H9 (cell line): ENCODE measurements at regions not wholly inside any gene's neighbourhood (a gene's known extent, or its start where the extent isn't known, plus 50 kb on each side); places are given as distances from the start of the nearest gene placed in this dataset.

Source experiments
- DNase-seq: peaks from one replicate; pipeline ENCODE4 v3.0.0-alpha.2; 2017
- H2AFZ ChIP-seq: one replicate; pipeline ENCODE4 v1.6.1; 2013; ENCODE audit warnings: mild to moderate bottlenecking, low read length, control low read depth, moderate library complexity
- H2AK5ac ChIP-seq: 2 replicates; pipeline ENCODE4 v1.6.1; 2013; ENCODE audit warnings: low read length, control low read depth, mixed read lengths; ENCODE audit not compliant: insufficient read length
- H2BK120ac ChIP-seq: one replicate; pipeline ENCODE4 v1.6.1; 2013; ENCODE audit warnings: low read depth, mild to moderate bottlenecking, low read length, control low read depth, inconsistent platforms; ENCODE audit not compliant: poor library complexity, severe bottlenecking
- H2BK12ac ChIP-seq: 2 replicates; pipeline ENCODE4 v1.6.1; 2013; ENCODE audit warnings: low read length, control low read depth, mixed read lengths, low read depth; ENCODE audit not compliant: insufficient read length
- H2BK15ac ChIP-seq: 2 replicates; pipeline ENCODE4 v1.6.1; 2013; ENCODE audit warnings: low read depth, low read length, control low read depth
- H2BK20ac ChIP-seq: one replicate; pipeline ENCODE4 v1.6.1; 2013; ENCODE audit warnings: low read depth, mild to moderate bottlenecking, low read length, control low read depth, inconsistent platforms; ENCODE audit not compliant: poor library complexity, severe bottlenecking
- H2BK5ac ChIP-seq: 2 replicates; pipeline ENCODE4 v1.6.1; 2013; ENCODE audit warnings: low read length, control low read depth, mixed read lengths; ENCODE audit not compliant: insufficient read length
- H3K14ac ChIP-seq: 2 replicates; pipeline ENCODE4 v1.6.1; 2013; ENCODE audit warnings: low read length, control low read depth; ENCODE audit not compliant: insufficient read depth
- H3K18ac ChIP-seq: 2 replicates; pipeline ENCODE4 v1.6.1; 2013; ENCODE audit warnings: low read depth, mild to moderate bottlenecking, mixed read lengths, low read length, control low read depth; ENCODE audit not compliant: insufficient read length
- H3K23ac ChIP-seq: 2 replicates; pipeline ENCODE4 v1.6.1; 2013; ENCODE audit warnings: low read length, control low read depth, mixed read lengths, low read depth; ENCODE audit not compliant: insufficient read length
- H3K23me2 ChIP-seq: 2 replicates; pipeline ENCODE4 v1.6.1; 2013; ENCODE audit warnings: low read depth, mild to moderate bottlenecking, mixed read lengths, low read length, control low read depth; ENCODE audit not compliant: insufficient read length, poor library complexity, severe bottlenecking
- H3K27ac ChIP-seq: 2 replicates; pipeline ENCODE4 v1.5.1; 2013; ENCODE audit warnings: low read length, control low read depth, mixed read lengths, low read depth; ENCODE audit not compliant: insufficient read length
- H3K27me3 ChIP-seq: 2 replicates; pipeline ENCODE4 v1.6.1; 2013; ENCODE audit warnings: low read length, control low read depth, inconsistent platforms; ENCODE audit not compliant: insufficient read depth
- H3K4ac ChIP-seq: 2 replicates; pipeline ENCODE4 v1.6.1; 2013; ENCODE audit warnings: low read depth, mild to moderate bottlenecking, control low read depth, inconsistent platforms, low read length, moderate library complexity
- H3K4me1 ChIP-seq: 2 replicates; pipeline ENCODE4 v1.6.1; 2013; ENCODE audit warnings: low read length, control low read depth, inconsistent platforms; ENCODE audit not compliant: insufficient read depth
- H3K4me2 ChIP-seq: 2 replicates; pipeline ENCODE4 v1.6.1; 2013; ENCODE audit warnings: low read length, control low read depth, mixed read lengths; ENCODE audit not compliant: insufficient read length, insufficient read depth
- H3K56ac ChIP-seq: 2 replicates; pipeline ENCODE4 v1.6.1; 2013; ENCODE audit warnings: low read depth, mild to moderate bottlenecking, mixed read lengths, low read length, control low read depth; ENCODE audit not compliant: insufficient read length
- H3K79me1 ChIP-seq: 2 replicates; pipeline ENCODE4 v1.6.1; 2013; ENCODE audit warnings: low read depth, mild to moderate bottlenecking, moderate library complexity, low read length, control low read depth, inconsistent platforms; ENCODE audit not compliant: insufficient read depth, poor library complexity, severe bottlenecking
- H3K79me2 ChIP-seq: 2 replicates; pipeline ENCODE4 v1.6.1; 2013; ENCODE audit warnings: low read length, control low read depth, inconsistent platforms; ENCODE audit not compliant: insufficient read depth
- H3K9ac ChIP-seq: 2 replicates; pipeline ENCODE4 v1.6.1; 2013; ENCODE audit warnings: low read length, control low read depth, mixed read lengths; ENCODE audit not compliant: insufficient read length; ENCODE audit errors: extremely low read depth
- H3K9me3 ChIP-seq: one replicate; pipeline ENCODE4 v1.6.1; 2013; ENCODE audit warnings: low read depth, low read length, inconsistent platforms; ENCODE audit not compliant: control insufficient read depth
- H3T11ph ChIP-seq: one replicate; pipeline ENCODE4 v1.6.1; 2013; ENCODE audit warnings: mild to moderate bottlenecking, low read length, control low read depth, inconsistent platforms
- H4K20me1 ChIP-seq: one replicate; pipeline ENCODE4 v1.6.1; 2013; ENCODE audit not compliant: control insufficient read depth, insufficient read length, insufficient read depth
- H4K5ac ChIP-seq: 2 replicates; pipeline ENCODE4 v1.6.1; 2013; ENCODE audit warnings: low read depth, mild to moderate bottlenecking, mixed read lengths, low read length, control low read depth; ENCODE audit not compliant: insufficient read length
- H4K8ac ChIP-seq: replicated peaks from 2 replicates; pipeline ENCODE4 v1.6.1; 2013; ENCODE audit warnings: low read length, control low read depth, mixed read lengths, low read depth; ENCODE audit not compliant: insufficient read length
- H4K91ac ChIP-seq: 2 replicates; pipeline ENCODE4 v1.6.1; 2013; ENCODE audit warnings: low read depth, mild to moderate bottlenecking, moderate library complexity, mixed read lengths, low read length, control low read depth; ENCODE audit not compliant: insufficient read length
- H3K27ac Mint-ChIP-seq, 3 experiments: 2 replicates in 2 of 3; 3 replicates in 1 of 3; pipeline ENCODE4 v1.8.0; 2020 to 2021; ENCODE audit warnings: mixed read lengths in 3 of 3, mild to moderate bottlenecking in 1 of 3, moderate library complexity in 1 of 3
- H3K27me3 Mint-ChIP-seq: 2 replicates; pipeline ENCODE4 v1.8.0; 2021; ENCODE audit warnings: low read depth, mild to moderate bottlenecking, moderate library complexity, mixed read lengths
- H3K36me3 Mint-ChIP-seq, 3 experiments: 2 replicates in 2 of 3; 3 replicates in 1 of 3; pipeline ENCODE4 v1.8.0; 2020 to 2021; ENCODE audit warnings: low read depth in 3 of 3, mixed read lengths in 3 of 3; ENCODE audit not compliant: insufficient read depth in 1 of 3
- H3K4me1 Mint-ChIP-seq, 2 experiments: 2 replicates each; pipeline ENCODE4 v1.8.0; 2020; ENCODE audit warnings: mixed read lengths in 2 of 2
- H3K4me3 Mint-ChIP-seq, 2 experiments: 2 replicates in 1 of 2; 3 replicates in 1 of 2; pipeline ENCODE4 v1.8.0; 2020 to 2021; ENCODE audit warnings: mild to moderate bottlenecking in 2 of 2, mixed read lengths in 2 of 2, moderate library complexity in 1 of 2
- H3K9me3 Mint-ChIP-seq, 2 experiments: 2 replicates in 1 of 2; 3 replicates in 1 of 2; pipeline ENCODE4 v1.8.0; 2020; ENCODE audit warnings: mild to moderate bottlenecking in 2 of 2, mixed read lengths in 2 of 2, moderate library complexity in 1 of 2
- WGBS: extraction: QIAGEN DNeasy Blood & Tissue Kit; methylation state at CpG from one replicate; pipeline ENCODE4 v1.1.7; 2013; ENCODE audit warnings: missing lambda C conversion rate, low lambda C conversion rate, mixed read lengths; ENCODE audit not compliant: insufficient read length; ENCODE audit errors: extremely low coverage; 5-methylcytosine and 5-hydroxymethylcytosine counted together
- TF ChIP-seq, protein P1 (sequence below): fragments of 200-600 bp; sonication (generic); conservative IDR thresholded peaks from 3 replicates; pipeline ENCODE4 v1.8.0; 2021; ENCODE audit warnings: antibody characterized with exemption, mild to moderate bottlenecking

DNA sequence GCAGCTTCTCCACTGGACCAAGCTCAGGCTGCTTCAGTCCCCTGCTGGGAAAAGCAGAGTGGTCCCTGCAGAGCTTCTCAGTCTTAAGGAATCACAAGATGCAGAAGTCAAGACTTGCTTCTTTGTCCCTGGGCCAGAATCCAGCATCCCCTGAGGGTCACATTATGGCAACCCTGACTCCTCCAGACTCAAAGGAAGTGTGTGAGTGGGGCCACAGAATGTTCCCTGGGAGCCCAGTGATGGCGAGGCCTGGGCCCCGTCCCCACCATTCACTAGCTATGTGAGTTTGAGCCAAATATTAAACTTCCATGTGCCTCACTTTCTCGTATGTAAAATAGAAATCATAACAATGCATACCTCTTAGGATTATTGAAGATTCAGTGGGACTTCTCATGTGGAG is 122.2 kb upstream of the NCAM1 start:
- H2BK15ac ChIP-seq: no peak overlapping the region
- H3T11ph ChIP-seq: no peak overlapping the region
- DNase-seq: no peak
- H3K79me2 ChIP-seq: no peaks in the 10 kb centered on the region
- H3K4me1 Mint-ChIP-seq: peaks cover 4 to 13% of the 10 kb centered on the region in 2 experiments; a peak in 2 of 4 replicates
- H3K27ac ChIP-seq: no peak overlapping the region
- H3K14ac ChIP-seq: no peak overlapping the region
- no CpG with 5 or more reads among the region's 3 CpGs for WGBS
- no peaks in the 10 kb centered on the region for H3K4me1 ChIP-seq
- H3K27ac Mint-ChIP-seq: no peak overlapping the region
- H3K9me3 Mint-ChIP-seq: no peaks in the 10 kb centered on the region
- H2BK20ac ChIP-seq: no peak overlapping the region
- no peak overlapping the region for H3K4me3 Mint-ChIP-seq
- TF ChIP-seq, protein P1, sequence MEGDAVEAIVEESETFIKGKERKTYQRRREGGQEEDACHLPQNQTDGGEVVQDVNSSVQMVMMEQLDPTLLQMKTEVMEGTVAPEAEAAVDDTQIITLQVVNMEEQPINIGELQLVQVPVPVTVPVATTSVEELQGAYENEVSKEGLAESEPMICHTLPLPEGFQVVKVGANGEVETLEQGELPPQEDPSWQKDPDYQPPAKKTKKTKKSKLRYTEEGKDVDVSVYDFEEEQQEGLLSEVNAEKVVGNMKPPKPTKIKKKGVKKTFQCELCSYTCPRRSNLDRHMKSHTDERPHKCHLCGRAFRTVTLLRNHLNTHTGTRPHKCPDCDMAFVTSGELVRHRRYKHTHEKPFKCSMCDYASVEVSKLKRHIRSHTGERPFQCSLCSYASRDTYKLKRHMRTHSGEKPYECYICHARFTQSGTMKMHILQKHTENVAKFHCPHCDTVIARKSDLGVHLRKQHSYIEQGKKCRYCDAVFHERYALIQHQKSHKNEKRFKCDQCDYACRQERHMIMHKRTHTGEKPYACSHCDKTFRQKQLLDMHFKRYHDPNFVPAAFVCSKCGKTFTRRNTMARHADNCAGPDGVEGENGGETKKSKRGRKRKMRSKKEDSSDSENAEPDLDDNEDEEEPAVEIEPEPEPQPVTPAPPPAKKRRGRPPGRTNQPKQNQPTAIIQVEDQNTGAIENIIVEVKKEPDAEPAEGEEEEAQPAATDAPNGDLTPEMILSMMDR: no peak
- no peak overlapping the region for H3K4ac ChIP-seq
- no peak overlapping the region for H2AK5ac ChIP-seq
- no peaks in the 10 kb centered on the region for H3K9me3 ChIP-seq
- no peaks in the 10 kb centered on the region for H3K36me3 Mint-ChIP-seq
- H3K79me1 ChIP-seq: no peaks in the 10 kb centered on the region
- no peak overlapping the region for H3K4me2 ChIP-seq
- no peak overlapping the region for H2AFZ ChIP-seq
- H3K9ac ChIP-seq: no peak overlapping the region
- no peak overlapping the region for H3K18ac ChIP-seq
- no peaks in the 10 kb centered on the region for H3K23me2 ChIP-seq
- no peaks in the 10 kb centered on the region for H3K27me3 ChIP-seq
- no peak overlapping the region for H3K23ac ChIP-seq
- no peak overlapping the region for H3K56ac ChIP-seq
- no peaks in the 10 kb centered on the region for H4K20me1 ChIP-seq
- no peak overlapping the region for H4K91ac ChIP-seq
- no peak overlapping the region for H4K5ac ChIP-seq
- no peak overlapping the region for H2BK120ac ChIP-seq
- no peaks in the 10 kb centered on the region for H3K27me3 Mint-ChIP-seq
- no peak overlapping the region for H2BK5ac ChIP-seq
- no peak overlapping the region for H4K8ac ChIP-seq
- H2BK12ac ChIP-seq: no peak overlapping the region
